Nephron progenitor cell (in vitro differentiated cells): ENCODE measurements at regions not wholly inside any gene's neighbourhood (a gene's known extent, or its start where the extent isn't known, plus 50 kb on each side); places are given as distances from the start of the nearest gene placed in this dataset.

Experiments
- DNase-seq: peaks from one replicate; pipeline ENCODE4 v3.0.0; 2021
- H3K27ac Mint-ChIP-seq: 2 replicates; pipeline ENCODE4 v1.8.0; 2021; ENCODE audit warnings: mild to moderate bottlenecking, moderate library complexity, mixed read lengths
- H3K27me3 Mint-ChIP-seq: 2 replicates; pipeline ENCODE4 v1.8.0; 2021; ENCODE audit warnings: mild to moderate bottlenecking, low read depth, mixed read lengths; ENCODE audit not compliant: poor library complexity
- H3K36me3 Mint-ChIP-seq: 2 replicates; pipeline ENCODE4 v1.8.0; 2021; ENCODE audit warnings: low read depth, mixed read lengths
- H3K4me1 Mint-ChIP-seq: 2 replicates; pipeline ENCODE4 v1.8.0; 2021; ENCODE audit warnings: mixed read lengths
- H3K4me3 Mint-ChIP-seq: 2 replicates; pipeline ENCODE4 v1.8.0; 2021; ENCODE audit warnings: mild to moderate bottlenecking, moderate library complexity, mixed read lengths
- H3K9me3 Mint-ChIP-seq: 2 replicates; pipeline ENCODE4 v1.8.0; 2021; ENCODE audit warnings: mild to moderate bottlenecking, moderate library complexity, mixed read lengths
- TF ChIP-seq, protein P1 (sequence below): fragments of 200-600 bp; sonication (generic); IDR thresholded peaks from 2 replicates; pipeline ENCODE4 v1.5.0; 2021; ENCODE audit warnings: antibody characterized with exemption

DNA sequence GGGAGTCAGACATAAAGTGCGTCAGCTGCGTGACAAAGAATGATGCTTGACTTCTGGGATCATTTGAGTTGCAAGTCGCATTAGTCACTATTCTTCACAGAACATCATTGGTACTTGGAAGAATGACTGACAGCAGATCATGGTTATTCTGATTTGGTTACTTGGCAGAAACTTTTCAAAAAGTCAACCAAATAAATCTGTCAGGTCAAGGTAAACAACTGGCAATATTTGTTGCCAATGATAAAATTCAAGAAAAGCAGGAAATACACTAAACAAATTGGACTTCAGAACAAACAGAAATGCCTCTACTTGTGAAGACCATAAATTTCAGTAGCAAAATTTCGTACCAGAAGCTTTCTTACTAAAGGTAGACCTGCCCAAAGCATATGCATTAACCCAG lies 221.6 kb downstream of the TFAP2A start:
- H3K27ac Mint-ChIP-seq: no peak overlapping the region
- TF ChIP-seq, protein P1, sequence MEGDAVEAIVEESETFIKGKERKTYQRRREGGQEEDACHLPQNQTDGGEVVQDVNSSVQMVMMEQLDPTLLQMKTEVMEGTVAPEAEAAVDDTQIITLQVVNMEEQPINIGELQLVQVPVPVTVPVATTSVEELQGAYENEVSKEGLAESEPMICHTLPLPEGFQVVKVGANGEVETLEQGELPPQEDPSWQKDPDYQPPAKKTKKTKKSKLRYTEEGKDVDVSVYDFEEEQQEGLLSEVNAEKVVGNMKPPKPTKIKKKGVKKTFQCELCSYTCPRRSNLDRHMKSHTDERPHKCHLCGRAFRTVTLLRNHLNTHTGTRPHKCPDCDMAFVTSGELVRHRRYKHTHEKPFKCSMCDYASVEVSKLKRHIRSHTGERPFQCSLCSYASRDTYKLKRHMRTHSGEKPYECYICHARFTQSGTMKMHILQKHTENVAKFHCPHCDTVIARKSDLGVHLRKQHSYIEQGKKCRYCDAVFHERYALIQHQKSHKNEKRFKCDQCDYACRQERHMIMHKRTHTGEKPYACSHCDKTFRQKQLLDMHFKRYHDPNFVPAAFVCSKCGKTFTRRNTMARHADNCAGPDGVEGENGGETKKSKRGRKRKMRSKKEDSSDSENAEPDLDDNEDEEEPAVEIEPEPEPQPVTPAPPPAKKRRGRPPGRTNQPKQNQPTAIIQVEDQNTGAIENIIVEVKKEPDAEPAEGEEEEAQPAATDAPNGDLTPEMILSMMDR: no peak
- peaks cover 8% of the 10 kb centered on the region for H3K9me3 Mint-ChIP-seq
- no peaks in the 10 kb centered on the region for H3K36me3 Mint-ChIP-seq
- peaks cover 4% of the 10 kb centered on the region for H3K27me3 Mint-ChIP-seq
- no peak for DNase-seq
- peaks cover 36% of the 10 kb centered on the region for H3K4me1 Mint-ChIP-seq
- no peak overlapping the region for H3K4me3 Mint-ChIP-seq

- Mint-ChIP-seq H3K4me3 (no peak overlapping the region), H3K27me3 (peaks cover 6% of the 10 kb centered on the region), H3K4me1 (peaks cover 35% of the 10 kb centered on the region), H3K36me3 (no peaks in the 10 kb centered on the region), H3K27ac (no peak overlapping the region), H3K9me3 (peaks cover 8% of the 10 kb centered on the region)
- TF ChIP-seq, protein P1: no peak
- no peak for DNase-seq
These were observed 224.8 kb downstream of the TFAP2A start for GRCh38 chr6:10190042-10190441.

DNA sequence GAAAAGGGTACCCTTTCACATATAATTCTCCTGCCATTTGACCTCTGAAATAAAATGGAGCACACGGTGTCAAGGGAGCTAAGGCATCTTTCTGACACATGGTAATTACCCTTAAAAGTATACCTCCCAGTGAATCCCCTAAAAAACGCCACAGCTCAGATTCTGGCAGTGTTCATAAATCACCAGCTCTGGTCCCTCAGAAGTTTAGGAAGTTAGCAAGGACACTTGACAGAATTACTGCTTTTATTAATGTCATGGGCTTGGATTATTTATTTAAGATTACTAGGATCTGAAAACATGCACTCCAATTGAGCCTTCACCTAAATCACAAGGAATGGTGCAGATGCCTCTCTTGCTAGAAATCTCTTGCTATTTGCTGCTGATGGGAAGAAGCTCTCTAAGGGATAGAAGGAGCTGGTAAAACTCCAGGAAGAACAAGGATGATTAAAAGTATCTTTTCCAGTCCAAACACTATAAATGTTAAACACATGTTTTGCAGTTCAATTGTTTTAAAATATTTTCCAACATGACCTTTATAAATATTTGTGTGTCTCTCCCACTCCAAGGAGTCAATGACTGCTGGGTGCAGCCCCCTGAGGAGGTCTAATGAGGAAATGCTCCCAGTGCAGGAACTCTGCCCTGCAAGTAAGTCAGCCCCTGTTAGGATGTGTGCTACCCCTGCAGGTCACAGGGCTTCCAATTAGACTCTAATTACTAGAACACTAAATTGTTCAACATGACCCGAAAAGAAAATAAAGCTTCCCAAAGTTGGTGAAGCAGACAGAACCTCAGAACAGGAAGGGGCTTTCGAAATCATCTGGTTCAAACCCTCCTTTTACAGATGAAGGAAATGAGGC lies 230.3 kb downstream of the TFAP2A start:
- H3K27ac Mint-ChIP-seq: peak overlapping the region; percentile 97
- H3K9me3 Mint-ChIP-seq: no peaks in the 10 kb centered on the region
- no peaks in the 10 kb centered on the region for H3K36me3 Mint-ChIP-seq
- peaks cover 12% of the 10 kb centered on the region for H3K27me3 Mint-ChIP-seq
- H3K4me3 Mint-ChIP-seq: peak overlapping the region; percentile 28
- TF ChIP-seq, protein P1: no peak
- peak; percentile 21 for DNase-seq
- peaks cover 45% of the 10 kb centered on the region for H3K4me1 Mint-ChIP-seq

GRCh38 chr6:10180138-10181074 lies 234.5 kb downstream of the TFAP2A start:
- Mint-ChIP-seq H3K27me3 (peaks cover 5% of the 10 kb centered on the region), H3K4me3 (no peak overlapping the region), H3K36me3 (no peaks in the 10 kb centered on the region), H3K4me1 (peaks cover 25% of the 10 kb centered on the region), H3K9me3 (no peaks in the 10 kb centered on the region), H3K27ac (no peak overlapping the region)
- no peak for DNase-seq
- TF ChIP-seq, protein P1: no peak

DNA sequence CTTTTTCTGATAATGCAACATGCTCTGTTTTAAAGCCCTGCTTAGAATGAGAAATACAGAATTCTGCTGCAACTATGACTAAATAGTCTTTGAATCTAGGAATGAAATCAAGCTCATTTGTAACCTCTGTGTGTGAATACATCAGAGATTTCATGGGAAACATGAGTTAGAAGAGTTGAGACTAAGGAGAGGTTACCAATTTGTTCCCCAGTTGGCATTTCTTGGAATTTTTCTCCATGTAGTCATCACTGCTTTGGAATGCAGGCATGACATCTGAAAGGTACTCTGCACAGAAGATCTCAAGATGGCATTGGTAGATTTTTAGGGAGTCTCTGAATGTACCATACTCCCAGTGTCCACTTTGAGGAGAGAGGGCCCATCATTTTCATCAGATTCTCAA lies 237.2 kb downstream of the TFAP2A start:
- Mint-ChIP-seq H3K4me3 (no peak overlapping the region), H3K36me3 (no peaks in the 10 kb centered on the region), H3K4me1 (peaks cover 6% of the 10 kb centered on the region), H3K27ac (no peak overlapping the region), H3K27me3 (peaks cover 5% of the 10 kb centered on the region), H3K9me3 (no peaks in the 10 kb centered on the region)
- TF ChIP-seq, protein P1: no peak
- DNase-seq: no peak
